ENCODE measurements at regions not wholly inside any gene's neighbourhood (a gene's known extent, or its start where the extent isn't known, plus 50 kb on each side); places are given as distances from the start of the nearest gene placed in this dataset.
"Not testable (repeated sequence)": the region's sequence is repeated elsewhere in the genome, so short reads cannot be mapped to it uniquely, and the experiment has no call there.

GRCh38 chr20:22821796-22822195 is 213.3 kb upstream of the SSTR4 start:
- DNase-seq: no peak

GRCh38 chr20:22823119-22823518 is 212.0 kb upstream of the SSTR4 start:
- no peak for DNase-seq

GRCh38 chr20:22824077-22824476 is 211.0 kb upstream of the SSTR4 start:
- no peak for DNase-seq

- no peak for DNase-seq
These were observed 210.0 kb upstream of the SSTR4 start for GRCh38 chr20:22825076-22825475.

- no peak for DNase-seq
These were observed 209.6 kb upstream of the SSTR4 start for GRCh38 chr20:22825546-22825945.

GRCh38 chr20:22826306-22827230 is 208.5 kb upstream of the SSTR4 start:
- no peak for DNase-seq

- DNase-seq: no peak
These were observed 207.2 kb upstream of the SSTR4 start for GRCh38 chr20:22827916-22828315.

- DNase-seq: no peak
These were observed 205.8 kb upstream of the SSTR4 start for GRCh38 chr20:22829356-22829755.

- no peak for DNase-seq
These were observed 205.0 kb upstream of the SSTR4 start for GRCh38 chr20:22830138-22830537.

- not testable (repeated sequence) for DNase-seq
These were observed 204.4 kb upstream of the SSTR4 start for GRCh38 chr20:22830715-22831114.

- no peak for DNase-seq
These were observed 201.3 kb upstream of the SSTR4 start for GRCh38 chr20:22833851-22834250.

- no peak for DNase-seq
These were observed 200.4 kb upstream of the SSTR4 start for GRCh38 chr20:22834651-22835256.

GRCh38 chr20:22836211-22836610 is 198.9 kb upstream of the SSTR4 start:
- no peak for DNase-seq

- DNase-seq: no peak
These were observed 198.2 kb upstream of the SSTR4 start for GRCh38 chr20:22836877-22837276.

- no peak for DNase-seq
These were observed 197.1 kb upstream of the SSTR4 start for GRCh38 chr20:22838001-22838400.

- DNase-seq: no peak
These were observed 193.3 kb upstream of the SSTR4 start for GRCh38 chr20:22841846-22842245.

GRCh38 chr20:22842793-22843192 is 192.3 kb upstream of the SSTR4 start:
- DNase-seq: no peak

GRCh38 chr20:22844959-22845358 is 190.2 kb upstream of the SSTR4 start:
- DNase-seq: no peak

GRCh38 chr20:22846863-22847262 is 188.2 kb upstream of the SSTR4 start:
- DNase-seq: no peak

GRCh38 chr20:22848364-22848763 is 186.7 kb upstream of the SSTR4 start:
- DNase-seq: no peak

- DNase-seq: not testable (repeated sequence)
These were observed 183.3 kb upstream of the SSTR4 start for GRCh38 chr20:22851679-22852346.

- DNase-seq: no peak
These were observed 173.7 kb upstream of the SSTR4 start for GRCh38 chr20:22861231-22861980.

- DNase-seq: peak; percentile 40
These were observed 173.1 kb upstream of the SSTR4 start for GRCh38 chr20:22861990-22862389.
